ENCODE measurements at regions not wholly inside any gene's neighbourhood (a gene's known extent, or its start where the extent isn't known, plus 50 kb on each side); places are given as distances from the start of the nearest gene placed in this dataset.

DNA sequence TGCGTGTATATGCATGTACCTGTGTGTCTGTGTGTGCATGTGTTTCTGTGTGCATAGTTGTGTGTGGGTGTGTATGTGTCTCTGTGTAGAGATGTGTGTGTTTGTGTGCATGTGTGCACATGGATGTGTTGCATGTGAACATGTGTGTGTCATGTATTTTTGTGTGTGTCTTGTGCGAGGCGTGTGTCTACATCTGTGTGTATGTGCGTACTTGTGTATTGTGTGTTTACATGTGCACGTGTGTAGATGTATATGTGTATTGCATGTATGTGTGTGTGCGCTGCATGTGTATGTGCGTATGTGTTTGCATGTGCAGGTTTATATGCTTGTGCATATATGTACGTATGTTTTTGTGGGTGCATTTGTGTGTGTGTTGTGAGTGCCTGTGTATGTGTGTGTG lies 735.2 kb downstream of the GALR1 start:
- DNase-seq (ENCODE audit: low read depth): no peak

DNA sequence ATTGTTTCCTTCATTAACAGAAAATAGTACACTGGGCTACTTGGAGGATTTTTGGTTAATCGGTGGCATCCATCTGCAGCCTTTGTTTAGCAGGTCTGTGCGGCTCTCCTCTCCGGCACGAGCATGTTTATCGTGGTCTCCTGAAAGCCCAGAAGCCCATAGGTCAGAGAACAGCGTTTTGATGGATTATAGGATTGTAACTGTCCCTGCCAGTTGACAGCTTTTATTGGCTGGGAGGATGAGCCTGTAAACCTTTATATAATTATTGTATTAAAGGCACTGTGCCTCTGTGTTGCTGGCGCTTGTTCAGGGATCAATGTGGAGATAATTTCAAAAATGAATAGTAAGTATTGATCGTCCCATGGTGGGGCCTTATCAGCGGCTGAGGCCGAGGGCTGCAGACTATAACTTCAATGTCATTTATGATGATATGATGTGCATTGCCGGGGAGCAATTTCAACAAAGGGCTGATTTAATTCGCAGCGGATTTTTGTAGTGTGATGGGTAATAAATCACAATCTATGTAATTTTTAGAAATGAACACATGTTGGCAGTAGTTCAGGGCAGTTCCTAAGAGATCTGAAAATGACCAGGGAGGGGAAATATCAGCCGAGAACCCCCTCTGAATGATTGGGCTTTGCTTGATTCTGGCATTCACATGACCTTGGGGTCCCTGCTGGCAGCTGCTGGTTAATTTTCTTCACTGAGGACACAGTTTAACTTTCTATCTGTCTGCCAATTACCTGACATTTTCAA lies 736.1 kb downstream of the GALR1 start:
- DNase-seq (ENCODE audit: low read depth): no peak

DNA sequence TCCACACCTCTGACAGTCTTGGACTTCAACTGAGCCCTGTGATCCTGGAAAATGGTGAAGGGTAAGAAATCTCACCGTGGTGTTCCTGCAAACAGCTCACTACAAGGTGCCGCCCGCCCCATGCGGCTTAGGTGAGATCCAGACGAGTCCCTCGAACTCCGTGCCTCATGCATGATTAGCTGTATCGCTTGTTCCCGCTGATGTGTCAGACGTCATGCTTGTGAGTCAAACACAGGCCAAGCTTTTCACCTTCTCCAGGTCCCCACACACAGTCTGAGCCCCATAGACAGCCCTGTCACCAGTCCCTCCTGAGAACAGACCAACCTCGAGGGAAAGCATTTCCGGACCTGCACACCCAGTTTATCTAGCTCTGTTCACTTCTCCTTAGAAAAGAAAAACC lies 740.5 kb downstream of the GALR1 start:
- no peak for DNase-seq (ENCODE audit: low read depth)

DNA sequence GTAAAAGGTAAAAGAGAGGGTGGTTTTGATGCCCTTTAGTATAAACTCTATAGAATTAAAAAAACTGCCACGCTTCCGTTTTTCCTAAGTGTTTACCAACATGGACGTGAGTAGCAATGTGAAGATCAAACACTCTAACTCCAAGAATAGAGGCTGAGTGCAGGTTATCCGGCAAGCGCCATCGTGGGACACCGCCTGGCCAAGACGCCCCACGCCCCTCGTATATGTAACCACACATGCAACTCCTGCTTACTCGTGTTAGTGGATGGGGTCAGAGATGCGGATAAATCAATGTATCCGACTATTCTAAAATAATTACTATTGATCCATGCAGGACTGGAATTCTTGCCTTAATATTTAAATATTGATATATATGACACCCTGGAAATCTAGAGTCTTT lies 741.3 kb downstream of the GALR1 start:
- DNase-seq (ENCODE audit: low read depth): no peak

DNA sequence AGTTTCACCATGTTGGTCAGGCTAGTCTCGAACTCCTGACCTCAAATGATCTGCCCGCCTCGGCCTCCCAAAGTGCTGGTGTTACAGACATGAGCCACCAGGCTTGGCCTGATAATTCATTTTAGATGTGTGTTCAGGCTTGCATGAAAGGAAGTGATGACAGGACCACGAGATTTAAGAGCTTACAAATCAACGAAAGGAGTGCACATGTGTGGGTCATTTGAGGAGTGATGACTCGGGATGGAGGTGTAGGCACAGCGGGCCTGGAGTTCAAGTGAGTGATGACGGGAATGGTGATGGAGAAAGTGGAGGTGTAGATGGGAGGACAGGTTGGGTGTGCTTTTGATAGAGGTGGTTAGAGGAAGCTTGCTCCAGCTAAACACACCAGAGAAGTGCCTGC lies 742.4 kb downstream of the GALR1 start:
- DNase-seq (ENCODE audit: low read depth): no peak

DNA sequence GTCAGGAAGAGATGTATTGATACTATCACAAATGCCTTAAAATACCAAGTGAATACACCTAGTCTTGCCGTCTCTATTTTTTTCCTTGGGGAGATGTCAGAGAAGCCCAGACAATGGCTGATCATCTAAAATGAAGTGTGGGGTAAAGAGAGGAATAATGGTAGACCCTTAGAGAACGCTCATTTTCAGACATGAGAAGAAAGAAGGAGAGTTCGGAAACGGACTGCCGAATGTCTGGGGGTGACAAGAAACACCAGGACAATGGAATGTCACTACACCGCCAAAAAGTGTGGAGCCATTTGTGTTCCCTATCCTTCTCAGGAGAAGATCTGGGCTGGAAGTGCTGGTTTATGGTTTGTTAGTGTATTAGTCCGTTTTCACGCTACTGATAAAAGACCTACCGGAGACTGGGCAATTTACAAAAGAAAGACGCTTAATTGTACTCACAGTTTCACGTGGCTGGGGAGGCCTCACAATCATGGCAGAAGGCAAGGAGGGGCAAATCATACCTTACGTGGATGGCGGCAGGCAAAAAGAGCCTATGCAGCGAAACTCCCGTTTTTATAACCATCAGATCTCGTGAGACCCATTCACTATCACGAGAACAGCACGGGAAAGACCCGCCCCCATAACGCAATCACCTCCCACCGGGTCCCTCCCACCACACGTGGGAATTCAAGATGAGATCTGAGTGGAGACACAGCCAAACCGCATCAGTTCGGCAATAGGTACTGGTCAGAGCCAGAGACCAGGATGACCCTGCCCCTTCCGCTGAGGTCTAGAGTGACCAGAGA lies 743.7 kb downstream of the GALR1 start:
- no peak for DNase-seq (ENCODE audit: low read depth)

DNA sequence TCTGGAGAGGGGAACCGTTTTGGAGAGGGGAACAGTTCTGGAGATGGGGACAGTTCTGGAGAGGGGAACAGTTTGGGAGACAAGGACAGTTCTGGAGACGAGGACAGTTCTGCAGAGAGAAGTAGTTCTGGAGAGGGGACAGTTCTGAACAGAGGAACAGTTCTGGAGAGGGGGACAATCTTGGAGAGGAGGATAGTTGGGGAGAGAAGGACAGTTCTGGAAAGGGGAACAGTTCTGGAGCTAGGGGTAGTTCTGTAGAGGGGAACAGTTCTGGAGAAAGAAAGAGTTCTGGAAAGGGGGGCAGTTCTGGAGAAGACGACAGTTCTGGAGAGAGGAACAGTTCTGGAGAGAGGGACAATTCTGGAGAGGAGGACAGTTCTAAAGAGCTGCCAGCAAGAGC lies 745.9 kb downstream of the GALR1 start:
- no peak for DNase-seq (ENCODE audit: low read depth)

DNA sequence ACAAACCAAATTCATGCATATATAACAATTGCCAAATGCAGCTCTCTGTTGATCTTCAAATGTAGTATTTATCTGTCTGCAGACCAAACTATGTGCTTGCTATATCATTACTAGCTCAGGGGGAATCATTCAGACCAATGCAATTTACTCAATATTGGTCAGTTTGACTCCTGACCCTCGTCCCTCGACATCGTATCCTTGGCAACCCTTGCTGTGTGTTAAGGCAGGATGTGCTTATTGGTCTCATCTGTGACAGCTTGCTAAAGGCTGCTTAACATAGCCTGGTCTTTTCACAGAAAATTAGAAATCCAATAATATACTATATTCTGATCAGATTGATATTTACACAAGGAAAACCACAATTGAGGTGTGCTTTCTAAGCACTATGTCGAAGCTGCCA lies 747.1 kb downstream of the GALR1 start:
- DNase-seq (ENCODE audit: low read depth): no peak

DNA sequence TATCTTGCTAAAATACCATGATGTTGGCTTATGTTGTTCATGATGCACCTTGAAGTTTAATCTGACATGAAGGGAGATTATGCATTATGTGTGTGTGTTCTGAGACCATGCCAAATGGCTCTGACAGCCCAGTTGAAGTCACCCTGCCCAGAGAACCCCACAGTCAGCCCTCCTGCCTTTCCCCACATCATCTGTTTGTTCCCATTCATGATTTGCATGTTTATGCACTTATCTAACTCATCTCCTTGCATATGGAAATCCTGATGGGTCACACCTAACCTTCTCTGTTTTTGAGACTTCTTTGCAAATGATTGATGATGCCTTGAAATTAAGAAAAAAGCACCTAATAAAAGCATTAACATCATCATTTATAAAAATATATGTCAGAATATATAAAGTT lies 752.2 kb downstream of the GALR1 start:
- no peak for DNase-seq (ENCODE audit: low read depth)

DNA sequence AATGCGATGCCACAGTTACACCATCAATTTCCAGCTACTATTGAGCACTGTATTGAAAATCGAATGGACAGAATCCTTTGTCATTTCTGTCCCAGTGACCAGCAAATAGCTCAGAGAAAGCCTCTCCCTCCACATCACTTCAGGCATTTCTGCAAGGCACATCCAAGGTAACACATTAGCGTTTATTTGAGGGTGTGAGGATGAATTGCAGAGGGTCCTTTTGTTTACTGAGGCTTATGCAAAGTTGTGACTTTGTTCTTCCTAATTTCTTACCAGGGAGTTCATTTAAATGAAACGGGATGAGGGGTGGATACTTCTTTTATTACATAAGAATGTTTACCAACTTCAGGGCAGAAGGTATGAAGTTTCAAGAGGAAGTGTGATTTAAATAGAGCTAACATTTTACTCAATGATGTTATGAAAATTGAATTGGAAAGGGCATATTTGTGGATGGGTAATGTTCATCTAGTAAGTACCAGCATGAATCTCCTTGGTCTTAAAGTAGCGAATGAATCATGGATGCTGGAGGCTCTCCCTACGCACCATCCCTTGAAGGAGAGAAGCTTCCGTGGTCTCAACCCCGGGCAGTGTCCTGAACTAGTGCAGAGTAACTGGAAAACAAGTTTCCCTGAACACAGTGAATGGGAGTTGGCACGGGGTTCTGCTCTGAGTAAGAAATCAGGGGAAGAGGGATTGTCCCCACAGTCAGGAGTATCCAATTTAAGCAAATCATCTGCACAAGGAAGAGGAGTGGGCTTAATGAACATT lies 756.5 kb downstream of the GALR1 start:
- DNase-seq (ENCODE audit: low read depth): no peak

DNA sequence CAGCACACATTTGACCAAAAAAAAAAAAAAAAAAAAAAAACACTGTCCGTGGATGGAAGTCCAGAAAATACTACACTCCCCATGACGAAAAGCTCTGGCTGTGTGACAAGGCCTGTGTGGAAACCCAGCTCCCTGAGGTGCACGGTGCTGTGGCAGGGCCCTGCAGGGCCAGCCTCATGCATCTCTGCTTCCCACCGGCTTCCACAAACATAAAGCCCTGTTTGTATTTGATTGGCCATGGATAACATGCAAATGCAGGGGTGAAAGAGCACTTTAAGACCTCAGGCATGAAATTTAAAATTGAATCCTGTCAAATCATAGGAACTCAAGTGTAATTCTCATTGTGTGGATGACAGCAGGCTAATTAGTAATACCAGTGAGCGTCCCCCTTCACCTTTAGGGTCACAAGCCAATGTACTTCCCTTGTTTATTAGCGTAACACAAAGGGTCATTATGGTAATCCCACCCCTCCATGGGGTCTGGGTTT lies 757.2 kb downstream of the GALR1 start:
- no peak for DNase-seq (ENCODE audit: low read depth)

DNA sequence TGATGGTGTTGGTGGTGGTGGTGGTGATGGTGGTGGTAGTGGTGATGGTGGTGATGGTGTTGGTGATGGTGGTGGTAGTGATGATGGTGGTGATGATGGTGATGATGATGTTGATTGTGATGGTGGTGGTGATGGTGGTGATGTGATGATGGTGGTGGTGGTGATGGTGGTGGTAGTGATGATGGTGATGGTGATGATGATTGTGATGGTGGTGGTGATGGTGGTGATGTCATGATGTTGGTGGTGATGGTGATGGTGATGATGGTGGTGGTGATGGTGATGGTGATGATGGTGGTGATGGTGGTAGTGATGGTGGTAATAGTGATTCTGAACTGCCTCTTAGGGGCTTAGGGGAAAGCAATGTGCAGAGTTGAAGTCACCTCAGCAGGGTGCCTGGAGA lies 760.7 kb downstream of the GALR1 start:
- DNase-seq (ENCODE audit: low read depth): no peak

DNA sequence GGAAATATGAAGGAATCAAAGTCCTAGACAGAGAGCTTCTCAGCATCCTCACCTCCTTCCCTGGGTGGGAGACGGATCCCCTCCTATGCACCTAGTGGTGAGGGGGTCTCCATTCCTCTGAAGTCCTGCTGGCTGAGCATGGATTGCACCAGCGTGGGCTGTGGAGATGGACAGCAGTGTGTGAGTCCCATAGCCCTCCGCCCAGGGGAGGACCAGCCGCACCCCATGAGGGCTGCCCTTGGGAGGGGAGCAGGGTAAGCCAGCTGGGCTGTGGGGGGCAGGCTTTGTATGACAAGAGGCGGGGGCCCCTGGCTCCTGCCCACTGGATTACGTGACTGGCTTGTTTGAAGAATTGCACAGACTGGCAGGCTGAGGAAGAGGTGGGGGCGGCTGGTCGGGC lies 768.2 kb downstream of the GALR1 start:
- no peak for DNase-seq (ENCODE audit: low read depth)

DNA sequence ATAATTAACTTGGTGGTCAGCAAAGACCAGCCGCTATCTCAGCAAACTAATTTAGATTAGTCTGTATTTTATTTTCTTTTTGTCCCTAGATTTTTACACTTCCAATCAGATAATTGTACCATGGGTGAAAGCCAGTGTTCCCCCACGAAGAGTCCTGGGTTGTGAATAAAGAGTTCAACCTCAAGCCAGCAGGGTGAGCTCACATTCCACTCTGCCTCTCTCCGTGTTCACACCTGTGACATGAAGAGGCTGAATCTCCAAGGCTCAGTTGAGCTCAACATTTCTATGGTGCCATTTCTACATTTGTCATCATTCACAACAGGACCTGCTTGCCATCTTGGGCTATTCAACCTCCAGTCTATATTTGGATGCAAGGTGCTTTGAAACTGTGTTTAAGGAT lies 771.5 kb downstream of the GALR1 start:
- DNase-seq (ENCODE audit: low read depth): no peak

DNA sequence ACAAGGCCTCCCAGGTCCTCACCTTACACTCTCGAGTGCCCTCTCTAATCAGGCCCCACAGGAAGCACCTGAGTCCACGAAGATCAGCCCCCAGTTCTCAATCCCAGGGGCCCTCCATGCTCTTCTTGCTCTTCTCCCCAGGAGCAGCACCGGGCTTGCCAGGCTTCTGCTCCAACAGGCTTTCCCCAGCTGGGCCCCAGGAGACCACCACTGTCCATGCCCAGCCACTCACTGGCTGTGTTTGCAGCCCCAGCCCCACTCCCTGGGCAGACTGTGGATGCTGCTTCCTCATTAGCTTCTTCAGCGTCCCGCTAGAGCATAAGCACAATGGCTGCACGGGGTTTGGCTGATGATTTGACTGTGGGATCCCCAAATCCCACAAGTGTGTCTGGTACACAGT lies 781.9 kb downstream of the GALR1 start:
- no peak for DNase-seq (ENCODE audit: low read depth)

DNA sequence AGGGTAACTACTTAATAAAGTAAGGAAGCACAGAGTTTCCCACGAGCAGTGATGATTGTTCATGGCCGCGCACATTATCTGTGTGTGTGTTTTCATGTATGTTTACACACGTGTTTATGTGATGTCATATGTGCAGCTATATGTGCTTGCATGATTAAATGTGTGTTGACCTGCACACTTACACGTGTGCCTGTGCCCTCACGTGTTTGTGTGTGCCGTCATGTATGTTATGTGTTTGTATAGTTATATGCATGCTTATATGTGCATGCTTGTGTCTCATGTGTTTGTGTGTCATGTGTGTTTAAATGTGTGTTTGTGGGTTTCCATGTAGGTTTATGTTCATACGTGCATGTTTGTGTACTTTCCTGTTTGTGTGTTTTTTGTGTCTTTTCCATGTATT lies 782.3 kb downstream of the GALR1 start:
- no peak for DNase-seq (ENCODE audit: low read depth)

DNA sequence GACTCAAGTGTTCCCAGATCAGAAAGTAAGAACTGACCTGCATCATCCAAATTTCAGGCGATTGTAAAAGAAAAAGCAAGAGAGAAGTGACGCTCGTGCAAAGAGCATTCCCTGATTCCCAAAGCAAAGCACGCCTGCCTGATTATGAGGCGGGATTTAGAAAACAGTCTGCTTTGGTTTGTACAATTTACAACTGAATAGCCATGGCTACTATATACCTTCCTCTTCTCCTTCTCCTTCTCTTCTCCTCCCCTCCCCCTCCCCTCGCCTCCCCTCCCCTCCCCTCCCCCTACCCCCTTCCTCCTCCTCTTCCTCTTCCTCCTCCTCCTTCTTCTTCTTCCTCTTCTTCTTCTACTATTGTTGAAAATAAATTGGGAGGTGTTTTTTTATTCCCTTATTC lies 782.9 kb downstream of the GALR1 start:
- no peak for DNase-seq (ENCODE audit: low read depth)

DNA sequence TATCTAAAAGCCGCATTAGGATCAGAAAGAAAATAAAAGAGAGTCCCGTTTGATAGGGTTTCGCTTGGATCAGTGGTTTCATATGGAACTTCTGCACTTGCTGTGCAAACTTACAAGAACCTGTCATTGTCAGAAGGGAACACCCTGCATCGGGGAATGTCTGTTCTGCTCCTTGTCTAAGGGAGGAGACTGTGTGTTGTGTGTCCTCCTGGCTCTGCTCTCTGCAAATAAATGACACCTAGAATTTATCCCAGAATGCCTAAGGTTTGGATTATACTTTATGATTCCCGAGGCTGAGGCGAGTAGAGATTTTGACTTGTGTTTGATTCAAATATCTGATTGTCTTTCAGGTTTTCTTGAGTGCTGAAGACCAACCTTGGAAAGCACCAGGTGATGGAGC lies 785.1 kb downstream of the GALR1 start:
- no peak for DNase-seq (ENCODE audit: low read depth)

DNA sequence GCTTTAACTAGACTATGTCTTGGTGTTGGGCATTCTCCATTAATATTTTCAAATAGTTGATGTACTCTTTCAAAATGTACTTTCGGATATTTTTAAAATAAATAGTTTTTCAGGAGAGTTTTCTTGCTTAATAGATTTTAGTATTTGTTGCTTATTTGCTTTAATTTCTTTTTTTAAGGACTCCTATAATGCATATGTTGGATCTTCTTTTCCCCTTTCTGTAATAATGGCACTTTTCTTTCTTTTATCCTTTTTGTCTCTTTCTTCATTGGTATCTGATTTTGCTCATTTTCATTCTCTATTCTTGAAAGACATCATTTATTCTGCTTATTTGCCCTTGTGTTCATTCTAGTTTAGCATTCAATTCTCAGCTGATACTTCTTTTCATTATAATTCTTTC lies 791.6 kb downstream of the GALR1 start:
- no peak for DNase-seq (ENCODE audit: low read depth)

DNA sequence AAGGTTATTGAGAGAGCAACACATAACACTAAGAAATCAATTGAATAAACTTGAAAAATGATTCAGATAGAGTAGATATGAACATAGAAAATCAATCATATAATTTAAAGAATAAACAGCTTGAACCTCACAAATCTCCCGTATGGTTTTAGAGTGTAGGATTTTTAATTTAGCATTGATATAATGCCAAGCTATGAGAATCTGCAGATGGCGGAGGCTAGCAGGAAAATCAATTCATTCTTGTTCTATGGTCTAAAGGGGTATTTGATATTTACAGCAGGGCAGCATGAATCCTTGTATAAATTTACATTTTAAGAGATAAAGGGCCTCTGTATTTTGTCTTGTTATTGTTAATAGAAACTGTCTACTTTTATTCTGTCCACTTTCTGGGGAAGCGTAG lies 797.0 kb downstream of the GALR1 start:
- DNase-seq (ENCODE audit: low read depth): no peak

DNA sequence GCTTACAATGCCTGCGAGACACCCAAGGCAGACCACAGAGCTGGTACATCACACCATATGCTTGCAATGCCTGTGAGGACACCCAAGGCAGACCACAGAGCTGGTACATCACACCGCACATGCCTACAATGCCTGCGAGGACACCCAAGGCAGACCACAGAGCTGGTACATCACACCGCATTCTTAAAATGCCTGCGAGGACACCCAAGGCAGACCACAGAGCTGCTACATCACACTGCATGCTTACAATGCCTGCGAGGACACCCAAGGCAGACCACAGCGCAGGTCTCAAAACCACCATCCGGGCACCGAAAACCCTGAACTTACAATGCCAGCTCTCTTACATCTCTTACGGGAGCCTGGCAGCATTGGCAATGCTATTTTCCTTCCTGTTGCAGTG lies 799.6 kb downstream of the GALR1 start:
- no peak for DNase-seq (ENCODE audit: low read depth)

DNA sequence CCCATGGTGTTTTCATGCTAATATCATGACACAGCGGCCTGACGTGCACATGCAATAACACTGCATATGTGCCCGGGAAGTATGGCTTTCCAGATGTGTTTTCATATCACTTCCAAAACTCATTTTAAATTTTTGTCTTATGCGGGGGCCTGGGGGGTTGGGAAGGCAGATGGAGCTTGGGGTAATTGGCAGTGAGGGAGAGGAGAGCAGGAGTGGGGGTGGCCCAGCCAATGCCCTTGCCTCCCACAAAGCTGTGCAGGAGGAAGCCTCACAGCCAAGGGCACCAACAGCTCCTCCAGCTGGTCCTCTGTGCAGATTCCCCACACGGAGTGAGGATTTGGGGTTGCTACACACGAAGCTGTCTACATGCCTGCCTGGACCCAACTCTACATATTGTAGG lies 805.2 kb downstream of the GALR1 start:
- DNase-seq (ENCODE audit: low read depth): no peak

DNA sequence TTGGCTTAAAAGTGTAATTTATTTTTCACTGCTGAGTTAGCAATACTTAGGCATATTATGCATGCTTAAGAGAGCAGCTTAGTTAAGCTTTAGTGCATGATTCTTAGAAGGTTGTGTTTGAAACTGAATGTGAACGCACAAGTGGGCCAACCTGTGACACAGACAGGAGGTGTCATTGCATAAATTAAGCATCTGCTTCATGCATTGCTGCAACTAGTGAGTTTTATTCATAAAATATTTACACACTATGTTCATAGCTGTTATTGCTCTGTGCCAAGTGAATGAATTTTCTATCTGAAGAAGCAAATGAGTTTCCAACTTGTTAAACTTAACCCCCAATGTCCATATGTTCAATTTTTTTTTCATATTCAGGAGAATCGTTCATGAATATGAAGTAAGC lies 806.4 kb downstream of the GALR1 start:
- no peak for DNase-seq (ENCODE audit: low read depth)
